Neuron (in vitro differentiated cells): ENCODE measurements at regions not wholly inside any gene's neighbourhood (a gene's known extent, or its start where the extent isn't known, plus 50 kb on each side); places are given as distances from the start of the nearest gene placed in this dataset.

Experiments used
- H2AFZ ChIP-seq: one replicate; pipeline ENCODE4 v1.6.1; 2013; ENCODE audit warnings: low read depth, mild to moderate bottlenecking, inconsistent platforms, low read length, moderate library complexity
- H3K27me3 ChIP-seq: one replicate; pipeline ENCODE4 v1.6.1; 2013; ENCODE audit warnings: low read length; ENCODE audit not compliant: insufficient read depth
- H3K36me3 ChIP-seq: one replicate; pipeline ENCODE4 v1.6.1; 2013; ENCODE audit warnings: low read length; ENCODE audit not compliant: insufficient read depth
- H3K4me1 ChIP-seq: one replicate; pipeline ENCODE4 v1.6.1; 2013; ENCODE audit warnings: low read length; ENCODE audit not compliant: insufficient read depth
- H3K4me3 ChIP-seq: 2 replicates; pipeline ENCODE4 v1.5.1; 2013; ENCODE audit warnings: mild to moderate bottlenecking, low read length, moderate library complexity
- H3K9me3 ChIP-seq: one replicate; pipeline ENCODE4 v1.6.1; 2013; ENCODE audit warnings: low read length

GRCh38 chr19:32189956-32190706 is 155.3 kb upstream of the ZNF507 start:
- Histone ChIP-seq H2AFZ (no peak overlapping the region), H3K4me1 (no peaks in the 10 kb centered on the region), H3K4me3 (no peak overlapping the region), H3K36me3 (no peaks in the 10 kb centered on the region), H3K9me3 (no peaks in the 10 kb centered on the region), H3K27me3 (no peaks in the 10 kb centered on the region)

- no peaks in the 10 kb centered on the region for H3K9me3 ChIP-seq
- H3K27me3 ChIP-seq, result no peaks in the 10 kb centered on the region
- no peak overlapping the region for H3K4me3 ChIP-seq
- H3K36me3 ChIP-seq, result no peaks in the 10 kb centered on the region
- no peaks in the 10 kb centered on the region for H3K4me1 ChIP-seq
- H2AFZ ChIP-seq, result no peak overlapping the region
Measured at GRCh38 chr19:32191921-32192320, 153.5 kb upstream of the ZNF507 start.

GRCh38 chr19:32195706-32196610 is 149.5 kb upstream of the ZNF507 start:
- no peaks in the 10 kb centered on the region for H3K36me3 ChIP-seq
- H3K4me1 ChIP-seq, result no peaks in the 10 kb centered on the region
- H3K9me3 ChIP-seq, result no peaks in the 10 kb centered on the region
- H2AFZ ChIP-seq, result no peak overlapping the region
- H3K4me3 ChIP-seq, result no peak overlapping the region
- no peaks in the 10 kb centered on the region for H3K27me3 ChIP-seq

- H3K36me3 ChIP-seq, result no peaks in the 10 kb centered on the region
- no peaks in the 10 kb centered on the region for H3K4me1 ChIP-seq
- H3K27me3 ChIP-seq, result no peaks in the 10 kb centered on the region
- no peak overlapping the region for H2AFZ ChIP-seq
- H3K9me3 ChIP-seq, result no peaks in the 10 kb centered on the region
- no peak overlapping the region for H3K4me3 ChIP-seq
Measured at GRCh38 chr19:32196690-32197420, 148.6 kb upstream of the ZNF507 start.

- no peaks in the 10 kb centered on the region for H3K36me3 ChIP-seq
- no peak overlapping the region for H2AFZ ChIP-seq
Measured at GRCh38 chr19:32197896-32198882, 147.2 kb upstream of the ZNF507 start.

GRCh38 chr19:32199501-32200040 is 145.8 kb upstream of the ZNF507 start:
- no peaks in the 10 kb centered on the region for H3K27me3 ChIP-seq
- no peaks in the 10 kb centered on the region for H3K36me3 ChIP-seq
- H3K4me1 ChIP-seq, result no peaks in the 10 kb centered on the region
- no peak overlapping the region for H2AFZ ChIP-seq
- no peaks in the 10 kb centered on the region for H3K9me3 ChIP-seq
- H3K4me3 ChIP-seq, result no peak overlapping the region

More at GRCh38 chr19:32197896-32198882, 147.2 kb upstream of the ZNF507 start:
- H3K27me3 ChIP-seq, result no peaks in the 10 kb centered on the region
- H3K4me3 ChIP-seq, result no peak overlapping the region
- no peaks in the 10 kb centered on the region for H3K4me1 ChIP-seq
- H3K9me3 ChIP-seq, result no peaks in the 10 kb centered on the region

- H3K27me3 ChIP-seq, result no peaks in the 10 kb centered on the region
- H3K4me3 ChIP-seq, result no peak overlapping the region
- no peaks in the 10 kb centered on the region for H3K36me3 ChIP-seq
- no peaks in the 10 kb centered on the region for H3K4me1 ChIP-seq
- no peaks in the 10 kb centered on the region for H3K9me3 ChIP-seq
- H2AFZ ChIP-seq, result no peak overlapping the region
Measured at GRCh38 chr19:32200312-32201038, 144.9 kb upstream of the ZNF507 start.

GRCh38 chr19:32201211-32201610 is 144.2 kb upstream of the ZNF507 start:
- Histone ChIP-seq H3K9me3 (no peaks in the 10 kb centered on the region), H2AFZ (no peak overlapping the region), H3K36me3 (no peaks in the 10 kb centered on the region), H3K4me3 (no peak overlapping the region), H3K4me1 (no peaks in the 10 kb centered on the region), H3K27me3 (no peaks in the 10 kb centered on the region)

- H2AFZ ChIP-seq, result no peak overlapping the region
- no peaks in the 10 kb centered on the region for H3K27me3 ChIP-seq
- H3K36me3 ChIP-seq, result no peaks in the 10 kb centered on the region
- H3K4me1 ChIP-seq, result no peaks in the 10 kb centered on the region
- H3K4me3 ChIP-seq, result no peak overlapping the region
- H3K9me3 ChIP-seq, result no peaks in the 10 kb centered on the region
Measured at GRCh38 chr19:32201636-32202051, 143.8 kb upstream of the ZNF507 start.

- no peaks in the 10 kb centered on the region for H3K27me3 ChIP-seq
- no peaks in the 10 kb centered on the region for H3K9me3 ChIP-seq
- no peaks in the 10 kb centered on the region for H3K4me1 ChIP-seq
- H2AFZ ChIP-seq, result no peak overlapping the region
- no peak overlapping the region for H3K4me3 ChIP-seq
- H3K36me3 ChIP-seq, result no peaks in the 10 kb centered on the region
Measured at GRCh38 chr19:32202244-32202643, 143.2 kb upstream of the ZNF507 start.

- Histone ChIP-seq H3K9me3 (no peaks in the 10 kb centered on the region), H3K27me3 (no peaks in the 10 kb centered on the region), H3K4me1 (no peaks in the 10 kb centered on the region), H3K36me3 (no peaks in the 10 kb centered on the region), H2AFZ (no peak overlapping the region), H3K4me3 (no peak overlapping the region)
Measured at GRCh38 chr19:32203161-32203560, 142.2 kb upstream of the ZNF507 start.
